BLaER1 treated with 17β-estradiol and CSF1 and Interleukin-3, amounts not matched to agents 10 nM and 100 nM (cell line): ENCODE measurements at regions not wholly inside any gene's neighbourhood (a gene's known extent, or its start where the extent isn't known, plus 50 kb on each side); places are given as distances from the start of the nearest gene placed in this dataset.

Experiments used
- H3K27ac ChIP-seq, 11 experiments: shearing (Covaris generic); formaldehyde crosslinking; 2 replicates each; pipeline ENCODE4 v1.8.1; 2022
- H3K27me3 ChIP-seq, 11 experiments: shearing (Covaris generic); formaldehyde crosslinking; 2 replicates each; pipeline ENCODE4 v1.8.1; 2022
- H3K36me3 ChIP-seq, 11 experiments: shearing (Covaris generic); formaldehyde crosslinking; 2 replicates each; pipeline ENCODE4 v1.8.1; 2022
- H3K4me1 ChIP-seq, 10 experiments: shearing (Covaris generic); formaldehyde crosslinking; 2 replicates each; pipeline ENCODE4 v1.8.1; 2022
- H3K4me2 ChIP-seq, 11 experiments: shearing (Covaris generic); formaldehyde crosslinking; 2 replicates each; pipeline ENCODE4 v1.8.1; 2022
- H3K4me3 ChIP-seq, 10 experiments: shearing (Covaris generic); formaldehyde crosslinking; 2 replicates each; pipeline ENCODE4 v1.8.1; 2022
- H3K9ac ChIP-seq, 11 experiments: shearing (Covaris generic); formaldehyde crosslinking; 2 replicates each; pipeline ENCODE4 v1.8.1; 2022
- H3K9me3 ChIP-seq, 11 experiments: shearing (Covaris generic); formaldehyde crosslinking; replicated peaks in 1 of 11; 2 replicates each; pipeline ENCODE4 v1.8.1; 2022
- H4K20me1 ChIP-seq, 11 experiments: shearing (Covaris generic); formaldehyde crosslinking; 2 replicates each; pipeline ENCODE4 v1.8.1; 2022
- Cebpa-rat ChIP-seq, 11 experiments: shearing (Covaris generic); IDR thresholded peaks; 2 replicates each; pipeline ENCODE4 v1.8.1; 2022

- no peak overlapping the region for H3K9ac ChIP-seq
- no peaks in the 10 kb centered on the region for H3K27me3 ChIP-seq
- H3K4me2 ChIP-seq = no peak overlapping the region
- no peak overlapping the region for H3K4me3 ChIP-seq
- no peak for TF ChIP-seq Cebpa-rat (IDR thresholded peaks at IDR 0.05)
- H3K4me1 ChIP-seq = peaks cover 0 to 10% (median 0%) of the 10 kb centered on the region in 10 experiments; a peak in 7 of 20 replicates
- no peaks in the 10 kb centered on the region for H3K36me3 ChIP-seq
- no peak overlapping the region for H3K27ac ChIP-seq
- no peaks in the 10 kb centered on the region for H3K9me3 ChIP-seq
- H4K20me1 ChIP-seq = no peaks in the 10 kb centered on the region
Observed at GRCh38 chr5:30661730-30662129, 531.8 kb upstream of the CDH6 start.

DNA sequence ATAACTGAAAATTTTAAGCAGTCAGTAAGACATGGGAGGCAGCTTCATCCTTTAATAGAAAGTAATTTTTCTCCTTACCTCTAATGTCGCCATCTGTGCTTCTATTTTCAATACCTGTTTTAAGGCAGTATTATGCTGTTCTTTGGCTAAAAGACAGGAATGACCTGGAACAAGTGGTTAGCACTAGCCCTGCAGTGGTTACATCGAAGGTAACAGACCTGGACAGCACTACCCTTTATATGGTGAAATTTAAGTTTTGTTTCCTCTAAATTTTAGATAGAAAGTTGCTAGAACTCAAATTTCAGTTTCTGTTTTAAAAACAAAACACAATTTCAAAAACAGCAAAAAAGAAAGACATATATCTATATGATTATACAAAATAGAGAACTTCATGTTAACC is 534.1 kb upstream of the CDH6 start:
- Histone ChIP-seq H3K4me1 (peaks cover 0 to 20% (median 2%) of the 10 kb centered on the region in 10 experiments; a peak in 8 of 20 replicates), H4K20me1 (no peaks in the 10 kb centered on the region), H3K4me3 (no peak overlapping the region), H3K9ac (no peak overlapping the region), H3K27me3 (no peaks in the 10 kb centered on the region), H3K9me3 (no peaks in the 10 kb centered on the region), H3K27ac (no peak overlapping the region), H3K36me3 (no peaks in the 10 kb centered on the region), H3K4me2 (no peak overlapping the region)
- no peak for TF ChIP-seq Cebpa-rat (IDR thresholded peaks at IDR 0.05)

DNA sequence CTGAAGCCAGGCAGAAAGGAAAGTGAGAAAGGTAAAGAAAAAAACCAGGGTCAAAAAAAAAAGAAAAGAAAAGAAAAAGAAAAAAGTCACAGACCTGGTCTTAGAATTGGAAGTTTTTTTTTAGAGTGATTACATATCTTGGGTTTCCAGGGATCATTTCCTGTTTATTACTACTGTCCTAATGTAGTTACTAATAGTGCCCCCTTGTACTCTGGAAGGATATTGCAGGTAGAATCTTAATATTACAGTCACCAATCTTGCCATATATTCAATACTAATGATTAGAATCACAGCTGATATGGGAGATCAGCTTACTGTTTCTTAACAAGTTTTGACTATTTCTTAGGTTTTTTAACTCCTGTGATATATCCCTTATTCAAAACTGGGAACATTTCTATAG is 543.2 kb upstream of the CDH6 start:
- no peak for TF ChIP-seq Cebpa-rat (IDR thresholded peaks at IDR 0.05)
- Histone ChIP-seq H3K36me3 (no peaks in the 10 kb centered on the region), H4K20me1 (no peaks in the 10 kb centered on the region), H3K27ac (no peak overlapping the region), H3K4me1 (peaks cover 0 to 20% (median 0%) of the 10 kb centered on the region in 10 experiments; a peak in 2 of 20 replicates), H3K27me3 (no peaks in the 10 kb centered on the region), H3K9ac (no peak overlapping the region), H3K9me3 (no peaks in the 10 kb centered on the region), H3K4me2 (no peak overlapping the region), H3K4me3 (no peak overlapping the region)

DNA sequence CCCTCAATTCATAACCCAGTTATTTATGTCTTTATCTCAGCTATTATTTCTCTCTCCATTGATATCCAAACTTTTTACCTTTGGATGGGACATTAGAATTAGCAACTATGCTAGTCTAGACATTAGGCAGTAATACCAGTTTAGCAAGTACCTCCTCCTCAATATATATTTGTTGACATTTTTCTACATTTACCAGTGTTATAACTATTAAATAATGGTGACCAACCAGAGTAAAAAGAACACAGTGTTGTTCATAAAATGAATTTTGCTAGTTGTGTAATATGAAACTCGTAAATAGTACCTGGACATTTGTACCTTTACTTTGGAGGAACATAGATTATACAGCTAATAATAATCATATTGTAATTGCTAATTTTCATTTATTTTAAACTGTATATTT is 554.6 kb upstream of the CDH6 start:
- Histone ChIP-seq H3K4me2 (no peak overlapping the region), H3K4me1 (no peaks in the 10 kb centered on the region), H3K36me3 (no peaks in the 10 kb centered on the region), H3K27ac (no peak overlapping the region), H3K9ac (no peak overlapping the region), H3K9me3 (peaks cover 0 to 18% (median 9%) of the 10 kb centered on the region in 11 experiments; a peak in 10 of 22 replicates), H3K27me3 (no peaks in the 10 kb centered on the region), H3K4me3 (no peak overlapping the region), H4K20me1 (no peaks in the 10 kb centered on the region)
- no peak for TF ChIP-seq Cebpa-rat (IDR thresholded peaks at IDR 0.05)

- Histone ChIP-seq H3K36me3 (no peaks in the 10 kb centered on the region), H3K27me3 (no peaks in the 10 kb centered on the region), H3K4me3 (no peak overlapping the region), H3K4me1 (no peaks in the 10 kb centered on the region), H3K9me3 (peaks cover 8 to 14% (median 12%) of the 10 kb centered on the region in 11 experiments; a peak in 21 of 22 replicates), H3K27ac (no peak overlapping the region), H4K20me1 (no peaks in the 10 kb centered on the region), H3K9ac (no peak overlapping the region), H3K4me2 (no peak overlapping the region)
- no peak for TF ChIP-seq Cebpa-rat (IDR thresholded peaks at IDR 0.05)
Observed at GRCh38 chr5:30627945-30628344, 565.5 kb upstream of the CDH6 start.

DNA sequence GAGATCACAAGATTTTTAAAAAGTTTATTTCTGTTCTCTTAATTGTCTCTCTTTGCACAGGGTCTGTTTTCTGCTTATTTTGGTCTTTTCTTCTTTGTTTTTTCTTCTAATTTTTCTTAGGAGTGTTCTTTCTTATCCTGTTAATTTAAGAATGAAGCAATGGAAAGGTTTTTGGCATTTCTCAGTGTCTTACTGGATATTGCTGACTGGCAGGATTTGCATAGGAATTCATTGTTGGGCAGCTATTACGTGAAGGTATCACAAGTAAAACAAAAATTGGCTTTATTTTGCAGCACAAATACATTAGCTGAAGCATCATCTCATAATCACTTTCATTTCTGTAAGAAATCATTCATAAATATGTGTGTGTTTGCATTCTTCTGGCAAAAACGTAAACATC is 566.9 kb upstream of the CDH6 start:
- H3K4me2 ChIP-seq = no peak overlapping the region
- no peak overlapping the region for H3K4me3 ChIP-seq
- H3K9me3 ChIP-seq = peaks cover 8 to 14% (median 12%) of the 10 kb centered on the region in 11 experiments; a peak in 21 of 22 replicates
- H3K4me1 ChIP-seq = no peaks in the 10 kb centered on the region
- H3K9ac ChIP-seq = no peak overlapping the region
- TF ChIP-seq Cebpa-rat (IDR thresholded peaks at IDR 0.05) = no peak
- H4K20me1 ChIP-seq = no peaks in the 10 kb centered on the region
- no peaks in the 10 kb centered on the region for H3K36me3 ChIP-seq
- no peak overlapping the region for H3K27ac ChIP-seq
- no peaks in the 10 kb centered on the region for H3K27me3 ChIP-seq

DNA sequence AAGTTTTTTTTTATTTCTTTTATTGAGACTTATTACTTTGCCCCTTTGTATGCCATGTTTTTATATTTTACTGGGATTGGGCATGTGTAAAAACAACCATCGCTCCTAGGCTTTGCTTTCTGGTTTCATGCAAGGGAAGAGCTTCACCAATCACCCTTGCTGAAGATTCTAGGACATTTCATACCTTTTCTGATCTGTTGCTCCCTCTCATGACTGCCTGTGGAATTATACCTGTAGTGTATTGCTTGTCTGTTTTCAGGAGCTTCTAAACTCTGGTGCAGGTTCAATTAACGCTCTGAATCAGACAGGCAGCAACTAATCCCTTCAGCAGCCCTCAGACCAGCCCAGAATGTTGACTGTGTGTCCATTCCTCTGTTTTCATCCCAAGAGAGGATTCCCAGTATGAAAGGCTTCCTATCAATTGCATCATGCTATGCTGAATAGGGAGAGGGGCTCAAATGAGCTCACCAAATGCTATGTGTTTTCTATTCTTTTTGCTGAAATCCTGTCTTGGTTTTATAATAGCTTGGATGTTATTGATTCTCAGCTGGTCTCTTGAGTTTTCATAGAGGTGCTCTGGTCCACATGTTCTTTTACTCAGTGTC is 572.9 kb upstream of the CDH6 start:
- H3K4me1 ChIP-seq = no peaks in the 10 kb centered on the region
- H3K4me3 ChIP-seq = no peak overlapping the region
- no peak overlapping the region for H3K4me2 ChIP-seq
- H3K36me3 ChIP-seq = no peaks in the 10 kb centered on the region
- H3K9ac ChIP-seq = no peak overlapping the region
- TF ChIP-seq Cebpa-rat (IDR thresholded peaks at IDR 0.05) = no peak
- H4K20me1 ChIP-seq = no peaks in the 10 kb centered on the region
- H3K27ac ChIP-seq = no peak overlapping the region
- H3K9me3 ChIP-seq = peaks cover 0 to 5% (median 0%) of the 10 kb centered on the region in 11 experiments; a peak in 2 of 22 replicates
- no peaks in the 10 kb centered on the region for H3K27me3 ChIP-seq

- Histone ChIP-seq H3K9ac (no peak overlapping the region), H3K27me3 (no peaks in the 10 kb centered on the region), H3K36me3 (no peaks in the 10 kb centered on the region), H3K4me1 (no peaks in the 10 kb centered on the region), H3K4me3 (no peak overlapping the region), H3K9me3 (no peaks in the 10 kb centered on the region), H4K20me1 (no peaks in the 10 kb centered on the region), H3K27ac (no peak overlapping the region), H3K4me2 (no peak overlapping the region)
- TF ChIP-seq Cebpa-rat (IDR thresholded peaks at IDR 0.05) = no peak
Observed at GRCh38 chr5:30608501-30608900, 585.0 kb upstream of the CDH6 start.

DNA sequence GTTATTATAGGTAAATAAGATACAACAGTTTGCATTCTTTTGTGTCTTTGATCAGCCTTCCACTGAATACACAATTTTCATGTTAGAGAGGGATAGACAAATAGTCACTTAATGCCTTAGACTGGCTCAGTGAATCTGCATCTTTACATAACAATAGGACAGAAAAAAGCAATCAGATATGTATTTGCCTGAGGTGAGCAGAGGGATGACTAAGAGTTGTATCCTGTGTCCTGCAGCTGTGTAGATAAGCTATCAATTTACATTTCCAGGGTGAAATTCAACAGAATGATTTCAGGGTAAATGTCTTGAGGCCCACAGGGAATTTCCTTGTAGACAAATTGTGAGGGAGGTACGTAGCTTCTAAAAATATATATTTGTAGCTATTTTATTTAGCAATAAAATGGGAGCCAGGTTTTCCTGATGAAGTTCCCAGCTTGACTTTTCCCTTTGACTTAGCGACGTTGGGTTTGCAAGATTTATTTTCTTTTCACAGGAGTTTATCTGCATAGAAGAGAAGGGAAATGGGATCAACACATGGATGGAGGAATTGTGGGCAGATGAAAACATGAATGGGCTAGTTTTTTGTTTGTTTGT is 586.1 kb upstream of the CDH6 start:
- Histone ChIP-seq H3K4me3 (no peak overlapping the region), H3K4me1 (no peaks in the 10 kb centered on the region), H3K9me3 (no peaks in the 10 kb centered on the region), H3K36me3 (no peaks in the 10 kb centered on the region), H3K9ac (no peak overlapping the region), H3K4me2 (no peak overlapping the region), H4K20me1 (no peaks in the 10 kb centered on the region), H3K27ac (no peak overlapping the region), H3K27me3 (no peaks in the 10 kb centered on the region)
- TF ChIP-seq Cebpa-rat (IDR thresholded peaks at IDR 0.05) = no peak

- no peak overlapping the region for H3K4me3 ChIP-seq
- H3K4me1 ChIP-seq = no peaks in the 10 kb centered on the region
- no peaks in the 10 kb centered on the region for H4K20me1 ChIP-seq
- no peak for TF ChIP-seq Cebpa-rat (IDR thresholded peaks at IDR 0.05)
- H3K9ac ChIP-seq = no peak overlapping the region
- no peaks in the 10 kb centered on the region for H3K9me3 ChIP-seq
- H3K27me3 ChIP-seq = no peaks in the 10 kb centered on the region
- H3K36me3 ChIP-seq = no peaks in the 10 kb centered on the region
- no peak overlapping the region for H3K27ac ChIP-seq
- no peak overlapping the region for H3K4me2 ChIP-seq
Observed at GRCh38 chr5:30605693-30606268, 587.7 kb upstream of the CDH6 start.
